H1 (cell line): ENCODE measurements at regions not wholly inside any gene's neighbourhood (a gene's known extent, or its start where the extent isn't known, plus 50 kb on each side); places are given as distances from the start of the nearest gene placed in this dataset.

Source experiments
- CTCF ChIA-PET: fragments of 300-600 bp; sonication (Branson Sonifier 250); formaldehyde crosslinking; loops from one replicate; lab custom pipeline; 2021; ENCODE audit not compliant: partially characterized antibody; lab: Charles Lee
- POLR2A ChIA-PET: fragments of 300-600 bp; sonication (Branson Sonifier 250); formaldehyde crosslinking; loops from one replicate; lab custom pipeline; 2021; ENCODE audit warnings: inconsistent platforms; ENCODE audit not compliant: partially characterized antibody; lab: Charles Lee
- DNase-seq, 2 experiments: peaks; one replicate each; pipeline versions ENCODE4 v3.0.0 to v3.0.0-alpha.2; 2010 to 2022; ENCODE audit warnings: low spot score in 2 of 2, low read depth in 1 of 2, mixed read lengths in 1 of 2
- FAIRE-seq: peaks from 2 replicates; lab custom pipeline; 2011; peaks lifted over from hg19 to GRCh38; lab: Jason Lieb, UNC
- H2AFZ ChIP-seq: 2 replicates; pipeline ENCODE4 v1.8.1; 2012; ENCODE audit warnings: low read length, inconsistent platforms
- H2AK5ac ChIP-seq: 2 replicates; pipeline ENCODE4 v1.6.1; 2013; ENCODE audit warnings: low read depth, low read length
- H2BK120ac ChIP-seq: replicated peaks from 2 replicates; pipeline ENCODE3; 2013; ENCODE audit warnings: low read depth, low read length, inconsistent platforms
- H2BK12ac ChIP-seq: 2 replicates; pipeline ENCODE4 v1.6.1; 2013; ENCODE audit warnings: low read depth, low read length
- H2BK15ac ChIP-seq: 2 replicates; pipeline ENCODE4 v1.6.1; 2013; ENCODE audit warnings: low read length
- H2BK20ac ChIP-seq: 2 replicates; pipeline ENCODE4 v1.6.1; 2013; ENCODE audit warnings: low read length
- H2BK5ac ChIP-seq: 2 replicates; pipeline ENCODE4 v1.6.1; 2013; ENCODE audit warnings: low read depth, low read length
- H3K14ac ChIP-seq: 2 replicates; pipeline ENCODE4 v1.6.1; 2013; ENCODE audit warnings: inconsistent platforms; ENCODE audit not compliant: insufficient read length
- H3K18ac ChIP-seq: 2 replicates; pipeline ENCODE4 v1.6.1; 2013; ENCODE audit warnings: low read length; ENCODE audit errors: extremely low read depth
- H3K23ac ChIP-seq: 2 replicates; pipeline ENCODE4 v1.6.1; 2013; ENCODE audit warnings: inconsistent platforms; ENCODE audit not compliant: insufficient read length
- H3K23me2 ChIP-seq: 2 replicates; pipeline ENCODE4 v1.6.1; 2013; ENCODE audit warnings: low read depth, low read length
- H3K27ac ChIP-seq: 2 replicates; pipeline ENCODE4 v1.6.1; 2011; ENCODE audit warnings: low read depth, low read length, inconsistent platforms
- H3K27me3 ChIP-seq, 4 experiments: replicated peaks in 1 of 4; 1 replicate in 1 of 4; 2 replicates in 3 of 4; pipeline versions ENCODE4 v1.6.1 to v1.8.1; 2011 to 2013; ENCODE audit warnings: low read length in 3 of 4, mild to moderate bottlenecking in 3 of 4, inconsistent platforms in 2 of 4, mixed read lengths in 2 of 4, moderate library complexity in 1 of 4; ENCODE audit not compliant: control insufficient read depth in 3 of 4, insufficient read depth in 3 of 4; ENCODE audit errors: extremely low read depth in 1 of 4
- H3K36me3 ChIP-seq, 4 experiments: 2 replicates each; pipeline versions ENCODE4 v1.6.1 to v1.8.1; 2011 to 2013; ENCODE audit warnings: mild to moderate bottlenecking in 4 of 4, low read length in 3 of 4, moderate library complexity in 2 of 4, control low read depth in 1 of 4, inconsistent platforms in 1 of 4; ENCODE audit not compliant: insufficient read depth in 4 of 4, control insufficient read depth in 2 of 4
- H3K4ac ChIP-seq: replicated peaks from 2 replicates; pipeline ENCODE3; 2013; ENCODE audit warnings: low read length, low read depth, mixed read lengths, inconsistent platforms; ENCODE audit not compliant: insufficient read length
- H3K4me1 ChIP-seq, 4 experiments: replicated peaks in 1 of 4; 1 replicate in 1 of 4; 2 replicates in 3 of 4; pipeline versions ENCODE4 v1.6.1 to v1.8.1; 2011 to 2013; ENCODE audit warnings: low read length in 3 of 4, inconsistent platforms in 2 of 4, mixed read lengths in 1 of 4; ENCODE audit not compliant: insufficient read depth in 4 of 4, control insufficient read depth in 3 of 4
- H3K4me2 ChIP-seq, 2 experiments: 2 replicates each; pipeline versions ENCODE4 v1.6.1 to v1.8.1; 2011 to 2013; ENCODE audit warnings: low read depth in 2 of 2, low read length in 2 of 2, control low read depth in 1 of 2, inconsistent platforms in 1 of 2, mild to moderate bottlenecking in 1 of 2; ENCODE audit not compliant: insufficient read depth in 1 of 2
- H3K4me3 ChIP-seq, 4 experiments: fragments of 200-600, 300-600 bp in 1 of 4; sonication (generic), shearing (Covaris generic), sonication (Bioruptor Twin) in 1 of 4; 2 replicates each; pipeline versions ENCODE4 v1.5.1 to v1.8.1; 2011 to 2016; ENCODE audit warnings: low read length in 4 of 4, low read depth in 3 of 4, control low read depth in 2 of 4, inconsistent platforms in 2 of 4, mild to moderate bottlenecking in 2 of 4, mixed read lengths in 1 of 4, moderate library complexity in 1 of 4; ENCODE audit not compliant: insufficient read depth in 2 of 4; ENCODE audit errors: extremely low read depth in 1 of 4
- H3K56ac ChIP-seq: replicated peaks from 2 replicates; pipeline ENCODE3; 2013; ENCODE audit warnings: low read depth, mild to moderate bottlenecking, mixed read lengths, low read length, inconsistent platforms; ENCODE audit not compliant: insufficient read length
- H3K79me1 ChIP-seq: 2 replicates; pipeline ENCODE4 v1.6.1; 2013; ENCODE audit warnings: low read depth, low read length, control low read depth
- H3K79me2 ChIP-seq, 2 experiments: 2 replicates each; pipeline versions ENCODE4 v1.6.1 to v1.8.1; 2012 to 2013; ENCODE audit warnings: low read length in 2 of 2, mild to moderate bottlenecking in 2 of 2, inconsistent platforms in 1 of 2; ENCODE audit not compliant: insufficient read depth in 2 of 2, control insufficient read depth in 1 of 2
- H3K9ac ChIP-seq, 4 experiments: replicated peaks in 1 of 4; 1 replicate in 1 of 4; 2 replicates in 3 of 4; pipeline versions ENCODE4 v1.6.1 to v1.8.1; 2011 to 2013; ENCODE audit warnings: low read depth in 3 of 4, low read length in 3 of 4, control low read depth in 2 of 4, mild to moderate bottlenecking in 2 of 4, moderate library complexity in 2 of 4, inconsistent platforms in 1 of 4; ENCODE audit errors: extremely low read depth in 1 of 4
- H3K9me3 ChIP-seq, 2 experiments: 2 replicates each; pipeline versions ENCODE4 v1.6.1 to v1.8.1; 2012 to 2013; ENCODE audit warnings: mild to moderate bottlenecking in 2 of 2, moderate library complexity in 2 of 2, control low read depth in 1 of 2, inconsistent platforms in 1 of 2, low read depth in 1 of 2, low read length in 1 of 2, mixed read lengths in 1 of 2; ENCODE audit not compliant: insufficient read depth in 2 of 2
- H4K20me1 ChIP-seq, 2 experiments: replicated peaks in 1 of 2; 2 replicates each; pipeline versions ENCODE3 to v1.8.1; 2011 to 2013; ENCODE audit warnings: inconsistent platforms in 2 of 2, low read length in 2 of 2, mild to moderate bottlenecking in 1 of 2; ENCODE audit not compliant: insufficient read depth in 2 of 2, control insufficient read depth in 1 of 2
- H4K5ac ChIP-seq: 2 replicates; pipeline ENCODE4 v1.6.1; 2013; ENCODE audit warnings: low read length, low read depth, mixed read lengths, inconsistent platforms; ENCODE audit not compliant: insufficient read length
- H4K8ac ChIP-seq: 2 replicates; pipeline ENCODE4 v1.8.0; 2013; ENCODE audit warnings: mild to moderate bottlenecking, moderate library complexity, low read length, inconsistent platforms; ENCODE audit not compliant: insufficient read depth; ENCODE audit errors: extremely low read depth
- H4K91ac ChIP-seq: replicated peaks from 2 replicates; pipeline ENCODE3; 2013; ENCODE audit warnings: low read length, mixed read lengths, inconsistent platforms; ENCODE audit not compliant: insufficient read length
- CHD2 ChIP-seq: IDR thresholded peaks from 2 replicates; pipeline ENCODE4 v1.6.1; 2012; ENCODE audit warnings: low read length, improper control_type of control experiment
- HDAC2 ChIP-seq, 2 experiments: fragments of 300-600 bp in 1 of 2; sonication (generic) in 1 of 2; IDR thresholded peaks; 2 replicates each; pipeline ENCODE4 v1.6.1; 2011 to 2012; ENCODE audit warnings: low read depth in 2 of 2, low read length in 2 of 2, mild to moderate bottlenecking in 2 of 2, moderate library complexity in 2 of 2, borderline replicate concordance in 1 of 2, inconsistent platforms in 1 of 2
- NRF1 ChIP-seq: IDR thresholded peaks from 2 replicates; pipeline ENCODE4 v1.6.1; 2011; ENCODE audit warnings: mild to moderate bottlenecking, low read depth, low read length, improper control_type of control experiment
- SAP30 ChIP-seq: fragments of 300-600 bp; sonication (generic); IDR thresholded peaks from 2 replicates; pipeline ENCODE4 v1.7.1; 2012; ENCODE audit warnings: low read length, moderate library complexity, mild to moderate bottlenecking, inconsistent platforms; ENCODE audit not compliant: insufficient read depth, insufficient replicate concordance
- SRF ChIP-seq: IDR thresholded peaks from 2 replicates; pipeline ENCODE4 v1.6.1; 2011; ENCODE audit warnings: mild to moderate bottlenecking, low read depth, low read length, moderate library complexity
- TCF12 ChIP-seq: IDR thresholded peaks from 2 replicates; pipeline ENCODE4 v1.6.1; 2011; ENCODE audit warnings: low read depth, mild to moderate bottlenecking, low read length

GRCh38 chrY:21169821-21170220, 341.3 kb upstream of the RBMY1B start:
- H3K56ac ChIP-seq: no peak overlapping the region
- H4K5ac ChIP-seq: no peak overlapping the region
- no peak overlapping the region for H3K4me3 ChIP-seq
- H2BK15ac ChIP-seq: no peak overlapping the region
- no peak overlapping the region for H2BK120ac ChIP-seq
- TF ChIP-seq SAP30: no peak
- no peak for TF ChIP-seq TCF12
- no peak for TF ChIP-seq SRF
- TF ChIP-seq CHD2: no peak
- TF ChIP-seq NRF1: no peak
- no peak for TF ChIP-seq HDAC2 (IDR thresholded peaks at IDR 0.05; ENCODE audit: borderline replicate concordance in 1 of 2, low read depth in 2 of 2, low read length in 2 of 2)
- TF ChIP-seq, all 59 proteins: peak for 0
- no peak overlapping the region for H3K14ac ChIP-seq
- no peak overlapping the region for H4K91ac ChIP-seq
- H3K79me1 ChIP-seq: no peaks in the 10 kb centered on the region
- POLR2A ChIA-PET: no interaction called here
- H4K8ac ChIP-seq: no peak overlapping the region
- no peaks in the 10 kb centered on the region for H3K79me2 ChIP-seq
- no peak overlapping the region for H3K18ac ChIP-seq
- no peak overlapping the region for H2BK20ac ChIP-seq
- H3K4me2 ChIP-seq: no peak overlapping the region
- H2BK12ac ChIP-seq: no peak overlapping the region
- no peak overlapping the region for H2AFZ ChIP-seq
- H3K36me3 ChIP-seq: no peaks in the 10 kb centered on the region
- peaks cover 2 to 23% of the 10 kb centered on the region in 2 experiments; a peak in 2 of 4 replicates for H3K9me3 ChIP-seq
- H3K27me3 ChIP-seq: no peaks in the 10 kb centered on the region
- H3K9ac ChIP-seq: no peak overlapping the region
- no peaks in the 10 kb centered on the region for H3K23me2 ChIP-seq
- no peak overlapping the region for H3K27ac ChIP-seq
- no peak for DNase-seq
- no peaks in the 10 kb centered on the region for H3K4me1 ChIP-seq
- no peak overlapping the region for H3K4ac ChIP-seq
- H2AK5ac ChIP-seq: no peak overlapping the region
- FAIRE-seq: no peak
- no peaks in the 10 kb centered on the region for H4K20me1 ChIP-seq
- CTCF ChIA-PET: no interaction called here
- no peak overlapping the region for H3K23ac ChIP-seq
- H2BK5ac ChIP-seq: no peak overlapping the region
